T-helper 1 cell treated with Interleukin-12 subunit alpha and Interleukin-12 subunit beta and Interleukin-4 antibody, amounts not matched to agents 30 μg/mL and 1 μg/mL, for 36 hours (primary cell): ENCODE measurements at regions not wholly inside any gene's neighbourhood (a gene's known extent, or its start where the extent isn't known, plus 50 kb on each side); places are given as distances from the start of the nearest gene placed in this dataset.
"Not testable (repeated sequence)": the region's sequence is repeated elsewhere in the genome, so short reads cannot be mapped to it uniquely, and the experiment has no call there.

Source experiments
- H3K27ac Mint-ChIP-seq: one replicate; pipeline ENCODE4 v1.8.0; 2021; ENCODE audit warnings: mild to moderate bottlenecking, mixed read lengths
- H3K27me3 Mint-ChIP-seq: one replicate; pipeline ENCODE4 v1.8.0; 2021; ENCODE audit warnings: low read depth, mixed read lengths
- H3K36me3 Mint-ChIP-seq: one replicate; pipeline ENCODE4 v1.8.0; 2021; ENCODE audit warnings: low read depth, mixed read lengths
- H3K4me1 Mint-ChIP-seq: one replicate; pipeline ENCODE4 v1.8.0; 2021; ENCODE audit warnings: low read depth, mixed read lengths
- H3K4me3 Mint-ChIP-seq: one replicate; pipeline ENCODE4 v1.8.0; 2021; ENCODE audit warnings: mild to moderate bottlenecking, moderate library complexity, mixed read lengths
- H3K9me3 Mint-ChIP-seq: one replicate; pipeline ENCODE4 v1.8.0; 2021; ENCODE audit warnings: mixed read lengths

DNA sequence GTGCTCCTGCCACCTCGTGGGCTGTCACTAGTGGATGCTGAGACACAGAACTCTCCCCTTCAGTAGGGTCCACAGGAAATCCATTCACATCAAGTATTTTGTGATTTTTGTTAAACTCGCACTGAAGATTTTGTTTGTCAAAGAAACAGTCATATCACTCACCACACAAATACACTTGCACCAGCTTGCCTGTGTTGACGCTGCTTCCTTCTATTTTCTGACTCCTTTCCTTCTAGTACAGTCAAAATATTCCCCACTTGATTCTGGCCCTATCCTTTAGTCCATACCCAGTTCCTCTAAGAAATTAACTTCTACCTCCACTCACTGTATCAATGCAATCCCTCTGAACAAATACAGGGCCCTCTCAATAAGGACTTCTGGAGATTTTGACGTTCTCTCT is 213.2 kb upstream of the ARL4C start:
- H3K4me3 Mint-ChIP-seq: no peak overlapping the region
- H3K27ac Mint-ChIP-seq: no peak overlapping the region
- H3K4me1 Mint-ChIP-seq: no peaks in the 10 kb centered on the region
- no peaks in the 10 kb centered on the region for H3K9me3 Mint-ChIP-seq
- H3K36me3 Mint-ChIP-seq: no peaks in the 10 kb centered on the region
- no peaks in the 10 kb centered on the region for H3K27me3 Mint-ChIP-seq

DNA sequence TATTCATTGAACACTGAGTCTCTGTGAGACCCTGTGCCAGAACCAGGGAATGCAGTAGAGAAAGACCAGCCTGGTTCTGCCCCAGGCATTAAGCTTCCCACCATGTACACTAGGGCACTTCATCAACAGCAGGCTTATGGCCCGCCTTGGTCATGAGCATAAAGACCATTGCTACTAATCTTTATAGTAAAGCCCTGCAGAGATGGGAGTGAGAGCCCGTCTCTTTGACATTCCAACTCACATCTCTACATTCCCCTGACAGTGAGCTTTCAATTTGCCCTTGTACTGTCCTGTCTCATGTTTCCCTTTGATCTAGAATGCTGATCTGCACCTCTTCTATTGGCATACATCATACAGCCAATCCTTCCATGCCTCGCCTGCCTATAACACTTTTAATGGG is 211.8 kb upstream of the ARL4C start:
- Mint-ChIP-seq H3K4me3 (no peak overlapping the region), H3K9me3 (no peaks in the 10 kb centered on the region), H3K27me3 (no peaks in the 10 kb centered on the region), H3K27ac (no peak overlapping the region), H3K36me3 (no peaks in the 10 kb centered on the region), H3K4me1 (no peaks in the 10 kb centered on the region)

DNA sequence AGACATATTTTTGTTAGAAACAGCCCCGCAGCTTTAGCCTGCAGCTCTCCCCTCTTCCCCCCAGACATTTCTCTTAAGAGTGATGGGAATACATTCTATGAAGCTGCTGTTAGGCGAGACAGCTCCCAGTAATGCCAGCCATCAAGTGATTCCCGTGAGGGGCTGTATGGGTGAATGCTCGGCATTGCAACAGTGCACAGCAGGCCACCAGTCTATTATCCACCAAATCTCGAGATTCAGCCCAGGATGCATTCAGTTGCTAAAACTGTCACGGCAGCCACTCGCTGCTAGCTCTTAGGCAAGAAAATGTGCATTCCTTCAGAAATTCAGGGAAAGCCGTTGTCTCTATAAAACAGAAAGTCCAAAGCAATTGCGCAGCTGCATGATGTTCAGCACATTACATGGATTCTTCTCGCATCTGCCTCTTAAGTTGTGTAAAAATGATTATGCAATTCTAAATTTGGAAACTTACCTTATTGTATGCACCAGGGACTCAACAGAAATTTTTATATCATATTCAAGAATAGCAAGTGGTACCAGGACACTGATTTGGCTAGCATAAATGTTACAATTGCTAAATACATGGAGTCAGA is 211.3 kb upstream of the ARL4C start:
- H3K36me3 Mint-ChIP-seq: no peaks in the 10 kb centered on the region
- no peak overlapping the region for H3K27ac Mint-ChIP-seq
- H3K4me3 Mint-ChIP-seq: no peak overlapping the region
- H3K4me1 Mint-ChIP-seq: no peaks in the 10 kb centered on the region
- H3K9me3 Mint-ChIP-seq: no peaks in the 10 kb centered on the region
- H3K27me3 Mint-ChIP-seq: no peaks in the 10 kb centered on the region

DNA sequence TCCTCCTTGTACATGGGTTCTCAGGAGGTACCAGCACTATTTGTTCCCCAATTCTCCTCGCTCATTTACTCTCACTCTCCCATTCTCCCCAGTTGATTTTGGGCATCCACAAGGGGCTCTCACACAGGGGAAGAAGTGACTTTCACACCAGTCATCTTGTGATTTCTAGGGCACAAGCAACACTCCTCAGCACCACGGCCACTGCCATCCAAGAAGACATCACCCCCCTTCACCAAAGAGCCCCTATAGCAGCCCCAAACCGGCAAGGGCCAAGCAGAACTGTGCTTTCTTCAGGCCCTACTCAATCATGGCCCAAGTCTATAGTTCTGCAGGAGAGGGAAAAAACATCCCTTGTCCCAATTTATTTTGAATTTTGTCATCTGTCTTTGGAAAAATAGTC is 209.2 kb upstream of the ARL4C start:
- no peak overlapping the region for H3K27ac Mint-ChIP-seq
- H3K36me3 Mint-ChIP-seq: no peaks in the 10 kb centered on the region
- H3K4me1 Mint-ChIP-seq: no peaks in the 10 kb centered on the region
- H3K9me3 Mint-ChIP-seq: no peaks in the 10 kb centered on the region
- H3K27me3 Mint-ChIP-seq: no peaks in the 10 kb centered on the region
- H3K4me3 Mint-ChIP-seq: no peak overlapping the region

DNA sequence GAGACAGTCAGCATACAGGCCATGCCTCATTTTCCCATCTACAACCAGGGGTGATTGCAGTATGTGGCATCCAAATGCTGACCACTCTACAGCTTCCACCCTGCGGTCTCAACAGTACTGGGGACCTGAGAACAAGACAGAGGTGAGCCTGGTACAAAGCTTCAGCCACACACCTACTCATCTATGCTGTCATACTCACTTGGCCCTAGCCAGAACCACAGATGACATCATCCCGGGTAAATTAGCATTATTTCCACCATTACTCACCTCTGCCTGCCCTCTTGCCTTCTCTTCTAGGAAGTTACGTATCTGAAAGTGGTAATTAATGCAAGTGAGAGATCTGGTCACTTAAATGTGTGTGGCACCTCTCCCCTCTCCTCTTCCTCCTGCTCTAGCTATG is 208.2 kb upstream of the ARL4C start:
- H3K27me3 Mint-ChIP-seq: no peaks in the 10 kb centered on the region
- H3K36me3 Mint-ChIP-seq: no peaks in the 10 kb centered on the region
- H3K4me3 Mint-ChIP-seq: no peak overlapping the region
- no peaks in the 10 kb centered on the region for H3K9me3 Mint-ChIP-seq
- H3K27ac Mint-ChIP-seq: no peak overlapping the region
- no peaks in the 10 kb centered on the region for H3K4me1 Mint-ChIP-seq

DNA sequence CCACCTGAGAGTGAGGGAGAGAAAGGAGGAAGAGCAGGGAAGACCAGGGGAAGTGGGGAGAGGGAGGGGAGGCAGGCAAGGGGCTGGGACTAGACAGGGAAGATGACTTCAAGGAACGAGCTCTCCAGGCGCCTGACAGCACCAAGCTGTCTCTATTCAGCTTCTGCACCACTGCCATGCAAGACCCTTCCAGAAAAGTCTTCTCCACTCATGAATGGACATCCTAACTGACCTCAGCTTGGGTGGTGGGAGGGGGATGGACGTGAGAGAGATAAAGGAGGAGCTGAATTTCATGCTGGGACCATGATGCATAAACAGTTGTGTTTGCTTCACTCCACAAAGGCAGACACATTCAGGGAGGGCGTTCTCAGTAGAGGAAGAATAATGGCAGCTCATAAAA is 206.4 kb upstream of the ARL4C start:
- no peaks in the 10 kb centered on the region for H3K4me1 Mint-ChIP-seq
- no peak overlapping the region for H3K4me3 Mint-ChIP-seq
- H3K36me3 Mint-ChIP-seq: no peaks in the 10 kb centered on the region

DNA sequence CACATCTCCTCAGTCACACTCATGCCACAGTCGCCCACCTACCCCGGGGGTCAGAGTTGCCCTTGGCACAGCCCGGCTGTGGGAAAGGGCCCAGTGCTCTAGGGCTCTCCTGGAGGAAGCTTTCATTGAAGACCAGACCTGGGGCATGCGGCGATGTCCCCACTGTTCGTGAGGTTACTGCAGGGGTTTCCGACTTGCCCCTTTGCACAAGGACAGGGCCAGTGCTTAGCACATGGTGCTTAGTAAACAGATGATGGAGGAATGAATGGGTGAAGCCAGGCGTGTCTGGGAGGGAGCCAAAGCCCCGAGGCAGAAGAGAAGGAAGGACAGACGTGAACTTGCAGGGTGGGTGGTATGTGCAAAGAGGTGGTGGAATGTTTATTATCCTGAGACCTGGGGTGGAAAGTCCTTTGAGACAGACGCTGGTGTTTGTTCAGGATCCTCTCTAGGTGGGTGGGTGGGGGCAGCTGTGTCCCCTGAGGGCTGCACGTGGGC is 205.9 kb upstream of the ARL4C start:
- peaks cover under 1% of the 10 kb centered on the region for H3K36me3 Mint-ChIP-seq
- no peaks in the 10 kb centered on the region for H3K27me3 Mint-ChIP-seq
- H3K9me3 Mint-ChIP-seq: peaks cover 3% of the 10 kb centered on the region
- H3K4me3 Mint-ChIP-seq: no peak overlapping the region
- H3K27ac Mint-ChIP-seq: no peak overlapping the region
- no peaks in the 10 kb centered on the region for H3K4me1 Mint-ChIP-seq

More for the DNA sequence above, 206.4 kb upstream of the ARL4C start:
- no peaks in the 10 kb centered on the region for H3K27me3 Mint-ChIP-seq
- H3K9me3 Mint-ChIP-seq: no peaks in the 10 kb centered on the region
- H3K27ac Mint-ChIP-seq: no peak overlapping the region

DNA sequence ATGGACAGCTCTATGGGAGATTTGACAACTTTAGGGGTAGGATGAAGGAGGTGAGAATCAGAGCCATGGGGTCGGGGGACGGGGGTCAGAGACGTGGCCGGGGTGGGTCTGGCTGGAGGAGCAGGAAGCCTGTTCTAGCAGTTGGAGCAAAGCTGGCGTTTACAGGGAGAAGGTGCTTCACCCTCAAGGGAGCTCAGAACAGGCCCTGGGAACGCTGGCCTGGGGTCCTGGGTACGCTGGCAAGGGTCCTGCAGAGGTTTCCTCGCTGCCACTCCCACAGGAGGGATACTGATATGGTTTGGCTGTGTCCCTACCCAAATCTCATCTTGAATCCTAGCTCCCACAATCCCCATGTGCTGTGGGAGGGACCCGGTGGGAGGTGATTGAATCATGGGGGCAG is 205.0 kb upstream of the ARL4C start:
- Mint-ChIP-seq H3K27ac (no peak overlapping the region), H3K27me3 (no peaks in the 10 kb centered on the region), H3K4me3 (no peak overlapping the region), H3K36me3 (peaks cover 3% of the 10 kb centered on the region), H3K4me1 (no peaks in the 10 kb centered on the region), H3K9me3 (peaks cover 8% of the 10 kb centered on the region)

DNA sequence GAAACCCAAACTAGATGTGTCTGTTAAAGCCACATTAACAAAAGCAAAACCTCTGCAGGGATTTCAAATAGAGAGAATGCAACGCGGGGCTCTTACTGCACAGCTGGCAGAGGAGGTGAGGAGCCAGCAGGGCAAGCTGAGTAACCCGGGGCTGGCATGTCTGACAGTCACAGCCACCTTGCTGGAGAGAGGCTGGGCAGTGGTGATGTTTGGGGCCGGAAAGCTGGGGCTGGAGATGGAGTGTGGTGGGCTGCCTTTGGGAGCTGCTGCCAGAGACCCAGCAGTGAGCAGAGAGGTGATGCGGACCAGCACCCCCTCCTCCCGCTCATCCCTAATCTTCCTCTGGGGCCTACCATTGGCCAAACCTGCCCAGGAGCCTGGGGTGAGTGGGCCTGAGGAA is 204.5 kb upstream of the ARL4C start:
- H3K27ac Mint-ChIP-seq: no peak overlapping the region

DNA sequence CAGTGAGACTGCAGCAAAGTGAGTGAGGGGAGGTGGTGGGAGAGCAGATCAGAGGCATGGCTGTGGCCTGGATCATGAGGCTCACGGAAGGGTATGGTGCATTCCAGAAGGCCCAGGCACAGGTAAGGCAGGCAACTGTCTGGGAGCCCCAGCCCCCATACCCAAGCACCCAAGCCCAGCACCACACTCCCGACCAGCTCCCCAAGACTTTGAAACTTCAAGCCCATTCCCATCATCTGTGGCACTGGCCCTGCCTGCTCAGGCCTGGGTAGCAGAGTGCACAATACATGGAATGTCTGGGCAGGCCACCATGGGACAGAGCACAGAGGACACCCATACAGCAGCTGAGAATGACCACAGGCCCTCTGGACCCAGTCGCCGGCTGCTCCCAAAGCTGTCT is 202.6 kb upstream of the ARL4C start:
- Mint-ChIP-seq H3K36me3 (peaks cover 3% of the 10 kb centered on the region), H3K4me3 (no peak overlapping the region), H3K27ac (no peak overlapping the region), H3K9me3 (peaks cover 22% of the 10 kb centered on the region), H3K4me1 (no peaks in the 10 kb centered on the region), H3K27me3 (no peaks in the 10 kb centered on the region)

More for the DNA sequence above, 204.5 kb upstream of the ARL4C start:
- Mint-ChIP-seq H3K9me3 (peaks cover 12% of the 10 kb centered on the region), H3K4me1 (no peaks in the 10 kb centered on the region), H3K27me3 (no peaks in the 10 kb centered on the region), H3K4me3 (no peak overlapping the region), H3K36me3 (peaks cover 3% of the 10 kb centered on the region)

DNA sequence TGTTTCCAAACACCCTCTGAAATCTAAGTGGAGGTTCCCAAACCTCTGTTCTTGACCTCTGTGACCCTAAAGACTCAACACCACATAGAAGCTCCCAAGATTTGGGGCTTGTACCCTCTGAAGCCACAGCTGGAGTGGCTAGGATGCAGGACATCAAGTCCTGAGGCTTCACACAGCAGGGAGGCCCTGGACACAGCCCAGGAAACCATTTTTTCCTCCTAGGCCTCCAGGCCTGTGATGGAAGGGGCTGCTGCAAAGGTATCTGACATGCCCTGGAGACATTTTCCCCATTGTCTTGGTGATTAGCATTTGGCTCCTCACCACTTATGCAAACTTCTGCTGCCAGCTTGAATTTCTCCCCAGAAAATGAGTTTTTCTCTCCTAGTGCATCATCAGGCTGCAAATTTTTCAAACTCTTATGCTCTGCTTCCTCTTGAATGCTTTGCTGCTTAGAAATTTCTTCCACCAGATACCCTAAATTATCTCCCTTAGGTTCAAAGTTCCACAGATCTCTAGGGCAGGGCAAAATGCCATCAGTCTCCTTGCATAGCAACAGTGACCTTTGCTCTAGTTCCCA is 200.5 kb upstream of the ARL4C start:
- not testable (repeated sequence) for H3K27me3 Mint-ChIP-seq, H3K36me3 Mint-ChIP-seq, H3K4me1 Mint-ChIP-seq, H3K27ac Mint-ChIP-seq, H3K4me3 Mint-ChIP-seq
- H3K9me3 Mint-ChIP-seq: peaks cover 22% of the 10 kb centered on the region

DNA sequence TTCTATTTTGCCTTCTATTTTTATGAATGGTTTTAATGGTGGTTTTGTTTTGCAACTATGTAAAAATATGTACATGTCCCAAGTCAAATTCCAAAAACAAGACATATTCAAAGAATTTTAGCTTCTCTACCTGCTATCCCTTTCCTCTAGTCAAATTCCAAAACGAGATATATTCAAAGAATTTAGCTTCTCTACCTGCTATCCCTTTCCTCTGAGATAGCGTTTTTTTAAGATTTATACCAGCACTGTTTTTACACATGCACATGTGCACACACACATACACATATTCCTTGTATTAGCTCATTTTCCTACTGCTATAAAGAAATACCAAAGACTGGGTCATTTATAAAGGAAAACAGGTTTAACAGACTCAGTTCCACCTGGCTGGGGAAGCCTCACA is 199.1 kb upstream of the ARL4C start:
- H3K36me3 Mint-ChIP-seq: peaks cover 3% of the 10 kb centered on the region
- no peak overlapping the region for H3K27ac Mint-ChIP-seq
- H3K4me3 Mint-ChIP-seq: no peak overlapping the region
- H3K27me3 Mint-ChIP-seq: no peaks in the 10 kb centered on the region
- H3K4me1 Mint-ChIP-seq: no peaks in the 10 kb centered on the region
- H3K9me3 Mint-ChIP-seq: peaks cover 22% of the 10 kb centered on the region

DNA sequence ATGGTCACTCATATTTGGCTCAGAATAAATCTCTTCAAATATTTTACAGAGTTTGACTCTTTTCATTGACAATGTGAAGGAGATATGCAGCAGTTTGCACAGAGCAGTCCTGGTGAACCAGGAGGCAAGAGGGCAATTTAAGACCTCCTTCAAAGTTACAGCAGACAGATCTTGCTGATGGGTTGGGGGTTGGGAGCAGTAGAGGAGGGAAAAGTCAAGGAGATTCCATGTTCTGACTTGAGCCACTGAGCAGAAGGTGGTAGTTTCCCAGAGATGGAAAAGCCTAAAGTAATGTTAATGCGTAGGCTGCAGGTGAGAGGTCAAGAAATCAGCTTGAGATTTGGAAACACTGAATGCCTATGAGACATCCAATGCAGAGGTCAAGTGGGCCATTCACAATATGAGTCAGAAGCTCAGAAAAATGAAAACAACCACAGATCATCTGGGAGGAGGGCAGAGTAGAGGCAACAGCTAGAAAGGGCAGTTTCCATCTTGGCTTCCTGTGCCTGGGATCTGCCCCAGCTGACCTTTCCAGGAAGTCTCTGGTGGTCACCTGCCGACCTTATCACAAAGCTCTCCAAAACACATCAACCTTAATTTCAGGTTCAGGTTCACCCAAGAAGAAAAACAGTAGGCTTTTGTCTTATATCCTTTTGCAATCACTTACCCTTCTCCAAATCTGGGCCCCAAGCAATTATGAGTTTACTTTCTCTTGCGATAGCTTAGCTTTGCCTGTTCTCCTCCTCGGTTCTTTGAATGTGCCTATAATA is 197.5 kb upstream of the ARL4C start:
- peaks cover 3% of the 10 kb centered on the region for H3K36me3 Mint-ChIP-seq
- no peaks in the 10 kb centered on the region for H3K27me3 Mint-ChIP-seq
- H3K4me3 Mint-ChIP-seq: no peak overlapping the region
- peaks cover 22% of the 10 kb centered on the region for H3K9me3 Mint-ChIP-seq
- no peak overlapping the region for H3K27ac Mint-ChIP-seq
- no peaks in the 10 kb centered on the region for H3K4me1 Mint-ChIP-seq

DNA sequence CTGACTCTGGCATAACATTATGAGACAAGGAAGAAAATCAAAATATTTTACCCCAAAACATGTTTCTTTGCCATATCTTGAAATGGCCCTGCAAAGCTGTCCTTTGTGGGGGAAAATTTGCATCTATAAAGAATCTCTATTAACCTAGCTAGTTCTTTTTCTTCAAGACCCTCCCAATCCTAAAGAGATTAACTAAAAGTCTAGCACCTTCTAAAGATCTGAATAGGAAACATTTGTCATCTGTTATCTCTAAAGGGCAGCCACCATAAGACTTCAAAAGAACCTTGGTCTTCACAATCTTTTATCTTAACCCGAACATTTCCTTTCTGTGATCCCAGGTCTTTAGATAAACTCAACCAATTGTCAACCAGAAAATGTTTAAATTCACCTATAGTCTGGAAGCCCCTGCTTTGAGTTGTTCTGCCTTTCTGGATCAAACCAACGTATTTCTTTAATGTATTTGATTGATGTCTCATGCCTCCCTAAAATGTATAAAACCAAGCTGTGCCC is 196.9 kb upstream of the ARL4C start:
- not testable (repeated sequence) for H3K36me3 Mint-ChIP-seq, H3K4me3 Mint-ChIP-seq, H3K27me3 Mint-ChIP-seq, H3K27ac Mint-ChIP-seq, H3K4me1 Mint-ChIP-seq
- peaks cover 22% of the 10 kb centered on the region for H3K9me3 Mint-ChIP-seq

DNA sequence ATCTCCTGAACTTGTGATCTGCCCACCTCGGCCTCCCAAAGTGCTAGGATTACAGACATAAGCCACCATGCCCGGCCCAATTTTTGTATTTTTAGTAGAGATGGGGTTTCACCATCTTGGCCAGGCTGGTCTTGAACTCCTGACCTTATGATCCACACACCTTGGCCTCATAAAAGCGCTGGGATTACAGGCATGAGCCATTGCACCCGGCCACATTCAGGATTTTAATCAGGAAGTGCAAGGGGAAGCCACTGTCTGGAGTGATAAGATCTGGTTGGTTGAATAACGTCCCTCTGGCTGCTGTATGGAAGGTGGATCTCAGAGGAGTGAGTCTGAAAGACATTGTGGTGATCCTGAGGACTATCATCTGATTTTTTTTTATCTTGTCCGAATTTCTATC is 196.3 kb upstream of the ARL4C start:
- H3K4me1 Mint-ChIP-seq, H3K4me3 Mint-ChIP-seq, H3K36me3 Mint-ChIP-seq, H3K27me3 Mint-ChIP-seq, H3K27ac Mint-ChIP-seq: not testable (repeated sequence)
- peaks cover 22% of the 10 kb centered on the region for H3K9me3 Mint-ChIP-seq
